GM13976 (cell line): ENCODE measurements at regions not wholly inside any gene's neighbourhood (a gene's known extent, or its start where the extent isn't known, plus 50 kb on each side); places are given as distances from the start of the nearest gene placed in this dataset.
"Not testable (repeated sequence)": the region's sequence is repeated elsewhere in the genome, so short reads cannot be mapped to it uniquely, and the experiment has no call there.

Experiments used
- DNase-seq: peaks from one replicate; pipeline ENCODE4 v3.0.0; 2012; ENCODE audit warnings: low spot score
- in situ Hi-C: fragments of 300-500 bp; cut with MboI; formaldehyde crosslinking; loops from one replicate; pipeline ENCODE4 v1.12.0; 2022; ENCODE audit warnings: low sequenced_read_pairs, mixed read lengths, inconsistent platforms; ENCODE audit not compliant: unreplicated experiment
- TF ChIP-seq, protein P1 (sequence below): IDR thresholded peaks from 2 replicates; pipeline ENCODE4 v1.5.1; 2012; ENCODE audit warnings: borderline replicate concordance, mild to moderate bottlenecking; ENCODE audit not compliant: insufficient read depth; ENCODE audit errors: extremely low read depth, missing control alignments, control extremely low read depth

DNA sequence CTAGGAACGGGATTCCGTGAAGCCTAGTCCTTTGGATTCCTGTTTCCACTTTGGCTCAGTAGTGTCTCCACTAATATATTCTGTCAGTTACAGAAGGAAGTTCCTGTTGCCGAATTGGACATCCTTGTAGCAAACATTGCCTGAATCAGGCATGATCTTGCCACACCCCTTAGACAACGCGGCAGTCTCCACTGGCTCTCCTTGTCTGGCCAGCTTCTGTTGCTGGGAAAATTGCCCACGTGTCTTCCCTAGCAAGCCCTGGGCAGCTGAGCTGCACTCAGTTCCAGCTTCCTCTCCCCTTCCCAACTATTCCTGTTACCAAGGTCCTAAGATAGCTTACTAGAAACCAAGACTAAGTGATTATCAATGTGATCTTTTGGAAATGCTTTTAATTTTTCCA, 316.6 kb upstream of the RIOK2 start:
- in situ Hi-C loops: no loop called here
- TF ChIP-seq, protein P1, sequence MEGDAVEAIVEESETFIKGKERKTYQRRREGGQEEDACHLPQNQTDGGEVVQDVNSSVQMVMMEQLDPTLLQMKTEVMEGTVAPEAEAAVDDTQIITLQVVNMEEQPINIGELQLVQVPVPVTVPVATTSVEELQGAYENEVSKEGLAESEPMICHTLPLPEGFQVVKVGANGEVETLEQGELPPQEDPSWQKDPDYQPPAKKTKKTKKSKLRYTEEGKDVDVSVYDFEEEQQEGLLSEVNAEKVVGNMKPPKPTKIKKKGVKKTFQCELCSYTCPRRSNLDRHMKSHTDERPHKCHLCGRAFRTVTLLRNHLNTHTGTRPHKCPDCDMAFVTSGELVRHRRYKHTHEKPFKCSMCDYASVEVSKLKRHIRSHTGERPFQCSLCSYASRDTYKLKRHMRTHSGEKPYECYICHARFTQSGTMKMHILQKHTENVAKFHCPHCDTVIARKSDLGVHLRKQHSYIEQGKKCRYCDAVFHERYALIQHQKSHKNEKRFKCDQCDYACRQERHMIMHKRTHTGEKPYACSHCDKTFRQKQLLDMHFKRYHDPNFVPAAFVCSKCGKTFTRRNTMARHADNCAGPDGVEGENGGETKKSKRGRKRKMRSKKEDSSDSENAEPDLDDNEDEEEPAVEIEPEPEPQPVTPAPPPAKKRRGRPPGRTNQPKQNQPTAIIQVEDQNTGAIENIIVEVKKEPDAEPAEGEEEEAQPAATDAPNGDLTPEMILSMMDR: no peak
- DNase-seq: no peak

DNA sequence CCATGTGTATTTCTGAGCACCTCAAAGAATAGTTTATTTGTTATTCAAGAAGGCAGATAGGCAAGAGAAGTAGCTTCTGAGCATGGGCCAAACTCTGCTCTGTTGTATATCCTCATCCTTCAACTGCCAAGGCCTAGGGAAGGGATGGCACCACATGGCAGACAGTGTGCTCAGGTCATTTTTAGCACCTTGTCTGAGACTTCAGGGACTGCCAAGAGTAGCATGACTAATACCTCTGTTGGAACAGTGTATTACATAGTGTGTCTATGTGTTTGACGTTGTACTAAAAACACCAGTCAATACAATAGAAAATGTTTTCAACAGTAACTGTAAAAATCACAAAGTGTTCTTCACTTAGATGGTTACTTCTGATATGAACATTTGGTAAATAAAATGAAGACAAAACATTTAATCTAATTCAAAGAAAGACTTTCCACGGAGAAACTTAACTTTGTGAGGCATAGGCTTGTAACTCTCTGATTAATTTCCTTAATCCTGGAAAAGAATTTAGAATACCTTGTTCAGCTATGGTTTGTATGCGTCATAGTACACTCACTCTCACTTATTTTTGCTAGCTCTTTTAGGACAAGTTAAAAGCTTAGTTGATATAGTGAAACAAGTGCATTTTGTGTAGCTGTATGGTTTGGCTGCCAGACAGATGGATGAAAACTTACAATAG, 318.4 kb upstream of the RIOK2 start:
- in situ Hi-C loops: no loop called here
- TF ChIP-seq, protein P1: no peak
- no peak for DNase-seq

DNA sequence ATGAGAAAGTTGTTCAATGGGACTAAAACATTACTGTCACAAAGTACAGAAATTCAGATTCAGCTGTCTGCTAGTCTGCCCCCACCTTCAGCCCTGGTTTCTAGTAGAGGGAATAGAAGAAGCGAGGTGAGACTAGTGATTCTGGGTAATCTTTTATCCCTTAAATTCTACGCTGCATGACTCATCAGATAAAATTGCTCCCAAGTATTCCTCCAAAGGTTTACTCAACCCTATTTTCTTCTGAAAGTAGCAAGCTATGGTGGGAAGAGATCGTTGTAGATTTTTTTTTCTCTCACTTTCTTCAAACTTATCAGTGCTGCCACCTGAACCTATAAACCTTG, 318.9 kb upstream of the RIOK2 start:
- DNase-seq: no peak
- in situ Hi-C loops: no loop called here
- TF ChIP-seq, protein P1: no peak

DNA sequence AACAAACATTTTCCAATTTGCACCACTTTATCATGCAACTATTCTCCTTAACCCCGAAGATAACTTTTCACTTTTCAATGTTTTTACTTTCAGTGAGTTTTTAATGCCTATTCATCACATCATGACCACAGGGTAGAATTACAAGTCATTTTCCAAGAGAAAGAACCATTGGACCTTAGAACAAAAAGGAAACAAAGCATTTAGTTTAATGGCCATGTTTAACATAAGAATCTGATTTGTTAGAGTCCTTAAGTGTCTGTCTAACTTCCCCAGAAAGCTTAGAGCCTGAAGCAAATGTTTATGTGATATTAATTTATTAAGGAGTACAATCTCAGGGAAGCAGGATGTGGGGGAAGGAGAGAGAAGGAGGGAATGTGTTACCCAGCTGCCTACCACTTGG, 325.8 kb upstream of the RIOK2 start:
- DNase-seq: no peak
- TF ChIP-seq, protein P1: no peak
- in situ Hi-C loops: no loop called here

DNA sequence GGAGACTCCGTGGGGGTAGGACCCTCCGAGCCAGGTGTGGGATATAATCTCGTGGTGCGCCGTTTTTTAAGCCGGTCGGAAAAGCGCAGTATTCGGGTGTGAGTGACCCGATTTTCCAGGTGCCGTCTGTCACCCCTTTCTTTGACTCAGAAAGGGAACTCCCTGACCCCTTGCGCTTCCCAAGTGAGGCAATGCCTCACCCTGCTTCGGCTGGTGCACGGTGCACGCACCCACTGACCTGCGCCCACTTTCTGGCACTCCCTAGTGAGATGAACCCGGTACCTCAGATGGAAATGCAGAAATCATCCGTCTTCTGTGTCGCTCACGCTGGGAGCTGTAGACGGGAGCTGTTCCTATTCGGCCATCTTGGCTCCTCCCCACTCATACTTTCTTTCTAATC, 336.5 kb upstream of the RIOK2 start:
- in situ Hi-C loops, DNase-seq: not testable (repeated sequence)

DNA sequence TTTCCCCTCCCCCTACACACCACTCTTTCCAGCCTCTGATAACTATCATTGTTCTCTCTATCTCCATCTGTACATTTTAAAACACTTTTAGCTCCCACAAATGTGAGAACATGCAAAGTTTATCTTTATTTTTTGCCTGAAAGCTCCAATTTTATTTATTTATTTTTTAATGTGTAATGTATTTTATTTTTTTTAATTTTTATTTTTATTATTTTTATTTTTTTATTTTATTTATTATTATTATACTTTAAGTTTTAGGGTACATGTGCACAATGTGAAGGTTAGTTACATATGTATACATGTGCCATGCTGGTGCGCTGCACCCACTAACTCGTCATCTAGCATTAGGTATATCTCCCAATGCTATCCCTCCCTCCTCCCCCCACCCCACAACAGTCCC, 340.3 kb upstream of the RIOK2 start:
- in situ Hi-C loops, DNase-seq: not testable (repeated sequence)

DNA sequence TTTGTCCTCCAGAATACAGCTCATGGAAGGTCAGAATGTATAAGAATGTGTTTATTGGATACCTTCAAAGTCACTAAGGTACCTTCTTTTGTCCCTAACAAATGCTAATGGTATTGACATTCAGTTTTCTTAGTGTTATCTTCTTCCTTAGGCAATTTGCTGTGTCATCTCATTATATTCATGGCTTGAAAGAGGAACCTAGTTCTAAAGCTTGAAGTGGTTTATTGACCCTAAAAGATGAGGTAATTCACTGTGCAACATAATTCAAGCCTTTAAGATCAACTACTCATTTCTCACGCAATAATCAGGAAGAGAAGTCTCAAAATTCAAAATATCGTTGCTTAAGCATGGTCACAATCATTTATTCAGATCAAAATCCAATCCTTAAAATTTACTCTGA, 342.7 kb upstream of the RIOK2 start:
- in situ Hi-C loops: no loop called here
- TF ChIP-seq, protein P1: no peak
- DNase-seq: no peak

DNA sequence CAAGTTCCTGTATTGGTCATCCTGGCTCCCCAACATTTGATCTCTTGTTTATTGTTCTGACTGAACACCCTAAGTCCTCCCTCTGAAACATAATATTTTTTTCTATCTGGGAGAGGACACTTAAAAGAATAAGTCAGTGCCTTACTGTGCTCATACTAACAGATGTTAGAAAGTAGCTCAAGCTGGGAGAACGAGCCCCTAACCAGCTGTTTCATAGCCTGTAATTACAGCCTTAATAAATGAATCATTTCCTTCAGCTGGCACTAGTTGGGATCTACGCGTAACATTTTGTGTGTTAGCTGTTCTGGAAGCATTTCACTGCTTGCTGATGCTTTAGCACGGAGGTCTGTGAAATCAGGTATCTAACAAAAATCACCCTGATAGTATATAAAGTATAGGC, 345.9 kb upstream of the RIOK2 start:
- TF ChIP-seq, protein P1: no peak
- no peak for DNase-seq
- in situ Hi-C loops: no loop called here
